ENCODE measurements at regions not wholly inside any gene's neighbourhood (a gene's known extent, or its start where the extent isn't known, plus 50 kb on each side); places are given as distances from the start of the nearest gene placed in this dataset.

GRCh38 chr12:4133029-4133428 lies 140.5 kb upstream of the CCND2 start:
- POLR2A ChIA-PET, result no interaction called here

More at GRCh38 chr12:4133029-4133428, 140.5 kb upstream of the CCND2 start:
- Histone ChIP-seq H3K36me3 (replicated peaks in 1 of 2; ENCODE audit: control insufficient read depth in 1 of 2, insufficient read depth in 2 of 2, low read length in 2 of 2) (no peaks in the 10 kb centered on the region), H3K79me2 (ENCODE audit: insufficient read depth, low read length) (no peaks in the 10 kb centered on the region), H3K9ac (ENCODE audit: insufficient read depth, low read depth, low read length) (no peak overlapping the region), H3K9me3 (ENCODE audit: low read length) (no peaks in the 10 kb centered on the region), H3K4me3 (replicated peaks in 1 of 3; ENCODE audit: insufficient read depth in 1 of 3, low read depth in 2 of 3, low read length in 3 of 3) (no peak overlapping the region), H4K20me1 (ENCODE audit: insufficient read depth, low read length) (no peaks in the 10 kb centered on the region), H3K4me2 (ENCODE audit: low read depth, low read length) (no peak overlapping the region), H3K27ac (ENCODE audit: extremely low read length, insufficient read depth, low read length) (no peak overlapping the region), H3K4me1 (ENCODE audit: insufficient read depth, low read length) (no peaks in the 10 kb centered on the region), H2AFZ (ENCODE audit: low read length) (no peak overlapping the region), H3K27me3 (ENCODE audit: control insufficient read depth in 1 of 2, insufficient read depth in 2 of 2, low read length in 2 of 2) (no peaks in the 10 kb centered on the region; a peak in 1 of 5 replicates)
- FAIRE-seq (no peak), DNase-seq (ENCODE audit: low spot score) (no peak), ATAC-seq (no peak)
- WGBS (ENCODE audit: low lambda C conversion rate), result 63% methylated on average over 3 of the region's 5 CpGs
- TF ChIP-seq ZBTB46 (CRISPR knock-in tag; IDR thresholded peaks at IDR 0.05; ENCODE audit: borderline replicate concordance) (no peak), KDM1A (CRISPR knock-in tag; IDR thresholded peaks at IDR 0.05) (no peak), ZFP36L1 (CRISPR knock-in tag; IDR thresholded peaks at IDR 0.05) (no peak), JDP2 (CRISPR knock-in tag; IDR thresholded peaks at IDR 0.05; ENCODE audit: borderline replicate concordance) (no peak), TGIF2 (CRISPR knock-in tag; IDR thresholded peaks at IDR 0.05) (no peak), CAMTA2 (CRISPR knock-in tag; IDR thresholded peaks at IDR 0.05; ENCODE audit: borderline replicate concordance) (no peak), KAT2B (IDR thresholded peaks at IDR 0.05; ENCODE audit: borderline replicate concordance, low read depth, low read length) (no peak), TFDP1 (CRISPR knock-in tag; IDR thresholded peaks at IDR 0.05; ENCODE audit: borderline replicate concordance) (no peak), REXO4 (CRISPR knock-in tag; IDR thresholded peaks at IDR 0.05; ENCODE audit: borderline replicate concordance) (no peak), TBL1XR1 (IDR thresholded peaks at IDR 0.05; ENCODE audit: borderline replicate concordance, low read length, partially characterized antibody) (no peak), HNRNPL (IDR thresholded peaks at IDR 0.05; ENCODE audit: low read depth, low read length) (no peak)
- no TSS peak for BruUV-seq (replicated peaks)
- intact Hi-C loops (cut with micrococcal nuclease; ENCODE audit: unreplicated experiment), result no loop called here
- in situ Hi-C loops (cut with HindIII; ENCODE audit: extremely low pct_ligation_motif_present, low pct_unique_long_range_greater_than_20kb), result no loop called here
- CTCF ChIA-PET (ENCODE audit: low intra/inter-chr PET ratio, low total read pairs), result no interaction called here
